ENCODE measurements at regions not wholly inside any gene's neighbourhood (a gene's known extent, or its start where the extent isn't known, plus 50 kb on each side); places are given as distances from the start of the nearest gene placed in this dataset.

GRCh38 chr2:150041722-150042425 is 445.6 kb downstream of the RND3 start:
- peak overlapping the region; percentile 21 for H2AFZ ChIP-seq (ENCODE audit: low read depth, low read length)
- no TSS peak for BruUV-seq (replicated peaks)
- no peaks in the 10 kb centered on the region for H3K9me3 ChIP-seq (replicated peaks; ENCODE audit: control insufficient read depth, insufficient read depth, low read length)
- intact Hi-C loops (cut with micrococcal nuclease) (no loop called here), dilution Hi-C loops (cut with MboI; ENCODE audit: extremely low pct_ligation_motif_present, low sequenced_read_pairs) (no loop called here)
- H3K4me3 ChIP-seq (replicated peaks in 1 of 3; ENCODE audit: insufficient read depth in 1 of 3, low read depth in 1 of 3, low read length in 3 of 3) = no peak overlapping the region
- no peak overlapping the region for H3K27ac ChIP-seq (ENCODE audit: insufficient read depth, low read depth, low read length)
- H3K27me3 ChIP-seq (ENCODE audit: control insufficient read depth in 2 of 2, insufficient read depth in 2 of 2, low read length in 2 of 2) = no peaks in the 10 kb centered on the region
- CTCF ChIA-PET = no interaction called here
- FAIRE-seq (no peak), DNase-seq (ENCODE audit: low read depth, low spot score) (peak; percentile 58)
- H3K36me3 ChIP-seq (ENCODE audit: control insufficient read depth in 2 of 2, extremely low read depth in 1 of 2, insufficient read depth in 2 of 2, low read length in 2 of 2) = no peaks in the 10 kb centered on the region
- no peak overlapping the region for H3K4me2 ChIP-seq (ENCODE audit: insufficient read depth, low read length)
- no peaks in the 10 kb centered on the region for H3K9me1 ChIP-seq (replicated peaks; ENCODE audit: control insufficient read depth, extremely low read depth, insufficient read depth, low read length)
- H3K9ac ChIP-seq (replicated peaks; ENCODE audit: extremely low read depth, insufficient read depth, low read length) = no peak overlapping the region
- H4K20me1 ChIP-seq (replicated peaks; ENCODE audit: control insufficient read depth, extremely low read depth, insufficient read depth, low read length) = no peaks in the 10 kb centered on the region
- no peak for TF ChIP-seq GATA2 (IDR thresholded peaks at IDR 0.05; ENCODE audit: insufficient read depth, insufficient read length, low read depth, low read length)
- no peak for TF ChIP-seq JUN (IDR thresholded peaks at IDR 0.05; ENCODE audit: borderline replicate concordance, insufficient read depth, insufficient read length, low read depth)
- no peak for TF ChIP-seq MYC (IDR thresholded peaks at IDR 0.05; ENCODE audit: low read depth, low read length)
- no peak for TF ChIP-seq MAX (IDR thresholded peaks at IDR 0.05; ENCODE audit: insufficient read depth, insufficient read length)
- TF ChIP-seq POLR2A (IDR thresholded peaks at IDR 0.05; ENCODE audit: low read depth, low read length) = no peak
- no peak for TF ChIP-seq EZH2 (IDR thresholded peaks at IDR 0.05; ENCODE audit: borderline replicate concordance, low read depth, low read length, severe bottlenecking)
- TF ChIP-seq FOS (IDR thresholded peaks at IDR 0.05; ENCODE audit: borderline replicate concordance, insufficient read depth, low read length) = no peak
- no peak for TF ChIP-seq CTCF (IDR thresholded peaks at IDR 0.05; ENCODE audit: extremely low read depth in 1 of 2, insufficient read depth in 1 of 2, low read depth in 1 of 2, low read length in 2 of 2)
- TF ChIP-seq POLR2AphosphoS5 (IDR thresholded peaks at IDR 0.05; ENCODE audit: insufficient read depth, low read depth, low read length) = no peak
- no peaks in the 10 kb centered on the region for H3K79me2 ChIP-seq (ENCODE audit: control insufficient read depth, insufficient read depth, low read length)
- POLR2A ChIA-PET = no interaction called here
- no peaks in the 10 kb centered on the region for H3K4me1 ChIP-seq (ENCODE audit: control insufficient read depth, extremely low read depth, insufficient read depth, low read length)
